BE2C (cell line): ENCODE measurements at regions not wholly inside any gene's neighbourhood (a gene's known extent, or its start where the extent isn't known, plus 50 kb on each side); places are given as distances from the start of the nearest gene placed in this dataset.

Experiments
- DNase-seq: peaks from one replicate; pipeline ENCODE4 v3.0.0-alpha.2; 2020
- H3K27me3 ChIP-seq: fragments of 250-450 bp; sonication (Bioruptor Pico); 2 replicates; pipeline ENCODE4 v1.5.1; 2020; ENCODE audit warnings: mild to moderate bottlenecking
- H3K36me3 ChIP-seq: fragments of 250-450 bp; sonication (Bioruptor Pico); 2 replicates; pipeline ENCODE4 v1.5.1; 2020; ENCODE audit warnings: mild to moderate bottlenecking
- H3K4me1 ChIP-seq: fragments of 250-450 bp; sonication (Bioruptor Pico); 2 replicates; pipeline ENCODE4 v1.5.1; 2020
- H3K4me3 ChIP-seq: 2 replicates; pipeline ENCODE4 v1.5.1; 2011; ENCODE audit warnings: low read depth, low read length
- H3K9me3 ChIP-seq: fragments of 250-450 bp; sonication (Bioruptor Pico); 2 replicates; pipeline ENCODE4 v1.5.1; 2020
- TF ChIP-seq, protein P1 (sequence below): IDR thresholded peaks from 2 replicates; pipeline ENCODE4 v1.5.1; 2012; ENCODE audit warnings: mild to moderate bottlenecking, low read depth, low read length

DNA sequence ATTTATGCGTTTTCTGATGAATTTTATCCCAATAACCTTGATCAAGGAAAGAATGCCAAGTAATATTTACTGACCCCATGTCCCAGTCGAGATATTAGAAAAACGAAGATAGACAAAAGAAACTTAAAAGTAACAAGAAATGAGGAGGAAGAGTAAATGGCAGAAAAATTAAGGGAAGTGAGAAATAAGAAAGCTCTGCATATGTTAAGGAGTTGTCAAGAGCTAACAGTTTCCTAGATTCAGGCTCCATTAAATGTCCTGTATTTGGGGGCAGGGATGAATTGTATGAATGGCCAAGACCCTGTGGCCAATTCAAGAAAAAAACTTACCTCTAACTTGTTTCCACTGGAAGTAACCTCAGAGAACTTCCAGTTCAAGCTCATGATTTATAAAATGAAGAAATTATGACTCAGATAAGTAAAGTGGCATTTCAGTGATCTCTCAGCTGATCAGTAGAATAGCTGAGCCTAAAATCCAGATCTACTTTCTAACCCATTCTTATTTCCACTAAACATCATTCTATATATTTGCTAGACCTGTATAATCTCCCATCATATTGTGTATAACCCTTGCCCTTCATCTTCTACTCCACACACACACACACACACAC, 73.2 kb downstream of the ZC3H11B start:
- Histone ChIP-seq H3K36me3 (no peaks in the 10 kb centered on the region), H3K4me3 (no peak overlapping the region), H3K27me3 (no peaks in the 10 kb centered on the region), H3K9me3 (no peaks in the 10 kb centered on the region), H3K4me1 (peaks cover 8% of the 10 kb centered on the region; the same call in 1 of the 2 replicates)
- TF ChIP-seq, protein P1, sequence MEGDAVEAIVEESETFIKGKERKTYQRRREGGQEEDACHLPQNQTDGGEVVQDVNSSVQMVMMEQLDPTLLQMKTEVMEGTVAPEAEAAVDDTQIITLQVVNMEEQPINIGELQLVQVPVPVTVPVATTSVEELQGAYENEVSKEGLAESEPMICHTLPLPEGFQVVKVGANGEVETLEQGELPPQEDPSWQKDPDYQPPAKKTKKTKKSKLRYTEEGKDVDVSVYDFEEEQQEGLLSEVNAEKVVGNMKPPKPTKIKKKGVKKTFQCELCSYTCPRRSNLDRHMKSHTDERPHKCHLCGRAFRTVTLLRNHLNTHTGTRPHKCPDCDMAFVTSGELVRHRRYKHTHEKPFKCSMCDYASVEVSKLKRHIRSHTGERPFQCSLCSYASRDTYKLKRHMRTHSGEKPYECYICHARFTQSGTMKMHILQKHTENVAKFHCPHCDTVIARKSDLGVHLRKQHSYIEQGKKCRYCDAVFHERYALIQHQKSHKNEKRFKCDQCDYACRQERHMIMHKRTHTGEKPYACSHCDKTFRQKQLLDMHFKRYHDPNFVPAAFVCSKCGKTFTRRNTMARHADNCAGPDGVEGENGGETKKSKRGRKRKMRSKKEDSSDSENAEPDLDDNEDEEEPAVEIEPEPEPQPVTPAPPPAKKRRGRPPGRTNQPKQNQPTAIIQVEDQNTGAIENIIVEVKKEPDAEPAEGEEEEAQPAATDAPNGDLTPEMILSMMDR = no peak
- no peak for DNase-seq

DNA sequence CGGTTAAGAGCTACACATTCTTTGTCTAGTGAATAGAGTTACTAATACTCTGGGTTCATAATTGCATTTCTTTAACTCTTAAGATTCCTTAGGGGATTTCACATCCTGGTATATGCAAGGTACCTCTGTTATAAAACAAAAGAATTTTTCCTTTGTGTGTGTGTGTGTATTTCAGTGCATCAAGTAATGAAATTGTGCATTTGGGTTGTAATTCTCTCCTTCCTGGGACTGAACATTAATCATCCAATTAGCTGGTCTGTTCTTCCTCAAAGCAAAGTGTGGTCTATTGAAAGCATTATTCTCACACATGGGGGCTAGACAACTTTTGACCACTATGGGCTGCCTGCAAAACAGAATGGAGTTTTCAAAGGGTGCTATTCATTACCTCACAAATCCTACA, 74.0 kb downstream of the ZC3H11B start:
- no peak for DNase-seq

DNA sequence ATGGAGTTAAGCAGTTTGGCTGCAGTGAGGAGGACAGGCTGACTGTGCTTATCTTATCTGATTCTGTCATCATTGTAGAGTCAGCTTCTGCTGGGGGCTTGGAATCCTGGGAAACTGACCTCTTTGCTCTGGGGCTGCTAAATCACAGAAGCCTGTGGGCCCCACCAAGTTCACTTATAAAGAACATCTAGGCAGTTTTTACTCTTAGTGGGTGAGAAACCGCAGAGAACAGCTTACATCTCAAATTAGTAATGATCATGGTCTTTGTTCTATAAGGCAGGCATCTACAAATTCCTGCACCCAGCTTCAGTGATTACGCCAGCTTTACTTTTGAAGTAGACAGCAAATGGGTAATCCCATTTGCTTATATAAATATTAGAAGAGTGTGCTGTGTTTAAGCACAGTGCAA, 75.7 kb downstream of the ZC3H11B start:
- TF ChIP-seq, protein P1 = no peak
- Histone ChIP-seq H3K9me3 (no peaks in the 10 kb centered on the region), H3K4me3 (no peak overlapping the region), H3K36me3 (no peaks in the 10 kb centered on the region), H3K4me1 (peaks cover 8% of the 10 kb centered on the region; the same call in 1 of the 2 replicates), H3K27me3 (no peaks in the 10 kb centered on the region)
- no peak for DNase-seq

More for the DNA sequence above, 74.0 kb downstream of the ZC3H11B start:
- peaks cover 8% of the 10 kb centered on the region; the same call in 1 of the 2 replicates for H3K4me1 ChIP-seq
- TF ChIP-seq, protein P1 = no peak
- no peaks in the 10 kb centered on the region for H3K9me3 ChIP-seq
- no peaks in the 10 kb centered on the region for H3K36me3 ChIP-seq
- H3K4me3 ChIP-seq = no peak overlapping the region
- H3K27me3 ChIP-seq = no peaks in the 10 kb centered on the region

DNA sequence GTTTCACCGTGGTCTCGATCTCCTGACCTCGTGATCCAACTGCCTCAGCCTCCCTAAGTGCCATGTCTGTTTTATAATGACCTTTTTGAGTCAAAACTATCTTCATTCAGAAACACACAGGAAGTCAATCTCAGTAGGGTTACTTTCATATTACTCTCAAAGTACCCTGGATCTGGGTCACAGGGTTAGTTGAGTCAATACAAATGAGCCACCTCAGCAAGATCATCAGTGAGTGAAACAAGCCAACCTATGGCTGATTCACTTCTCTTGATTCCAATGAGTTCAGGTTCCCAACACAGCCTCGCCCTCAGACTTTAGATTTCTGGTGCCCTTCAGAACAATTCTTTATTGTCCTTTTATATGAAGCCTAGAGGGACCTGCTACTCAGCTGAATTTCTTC, 76.9 kb downstream of the ZC3H11B start:
- TF ChIP-seq, protein P1 = no peak
- Histone ChIP-seq H3K4me1 (peaks cover 8% of the 10 kb centered on the region; the same call in 1 of the 2 replicates), H3K36me3 (no peaks in the 10 kb centered on the region), H3K4me3 (no peak overlapping the region), H3K27me3 (no peaks in the 10 kb centered on the region), H3K9me3 (no peaks in the 10 kb centered on the region)
- no peak for DNase-seq

DNA sequence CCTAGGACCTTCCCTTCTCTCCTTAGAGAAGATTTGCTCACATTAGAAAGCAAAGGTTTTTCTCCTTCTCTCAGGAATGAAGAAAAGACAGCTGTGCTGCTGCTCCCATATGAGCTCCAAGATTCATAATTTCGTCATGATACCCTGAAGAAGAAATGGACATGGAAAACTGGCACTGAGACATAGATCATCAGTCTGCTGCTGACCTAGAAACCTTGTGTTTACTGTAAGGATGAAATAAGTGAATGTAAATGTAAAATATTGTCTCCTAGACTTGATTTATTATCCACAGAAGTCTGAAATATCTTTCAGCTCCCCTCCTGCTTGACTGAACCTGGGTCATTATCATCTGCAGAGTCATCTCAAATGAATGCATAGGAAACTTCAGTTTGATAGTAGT, 77.9 kb downstream of the ZC3H11B start:
- DNase-seq = no peak
- peaks cover 8% of the 10 kb centered on the region; the same call in 1 of the 2 replicates for H3K4me1 ChIP-seq

DNA sequence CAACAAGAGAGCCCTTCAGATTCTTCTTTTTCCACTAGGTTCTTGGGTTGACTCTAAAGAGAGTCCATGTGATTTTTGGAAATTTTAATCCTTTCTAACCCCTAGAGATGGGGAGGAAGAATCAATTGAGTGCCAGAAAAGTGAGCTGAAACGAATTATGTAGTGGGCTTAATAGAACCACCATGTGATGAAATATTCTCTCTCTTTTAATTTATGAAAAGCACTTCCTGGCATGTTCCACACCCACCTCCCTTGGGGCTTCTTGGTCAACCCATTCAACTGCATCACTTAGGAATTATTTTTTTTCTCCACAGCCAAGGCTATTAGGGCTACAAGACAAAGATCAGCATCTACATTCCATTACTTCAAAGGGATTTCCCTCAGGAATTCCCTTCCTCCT, 79.6 kb downstream of the ZC3H11B start:
- TF ChIP-seq, protein P1 = no peak

More for the DNA sequence above, 77.9 kb downstream of the ZC3H11B start:
- TF ChIP-seq, protein P1 = no peak
- H3K36me3 ChIP-seq = no peaks in the 10 kb centered on the region
- no peak overlapping the region for H3K4me3 ChIP-seq
- H3K27me3 ChIP-seq = no peaks in the 10 kb centered on the region
- H3K9me3 ChIP-seq = no peaks in the 10 kb centered on the region

More for the DNA sequence above, 79.6 kb downstream of the ZC3H11B start:
- Histone ChIP-seq H3K4me3 (no peak overlapping the region), H3K36me3 (no peaks in the 10 kb centered on the region), H3K4me1 (peaks cover 11% of the 10 kb centered on the region), H3K27me3 (no peaks in the 10 kb centered on the region), H3K9me3 (no peaks in the 10 kb centered on the region)
- DNase-seq = no peak
